CD4-positive, alpha-beta T cell (primary cell): ENCODE measurements at regions not wholly inside any gene's neighbourhood (a gene's known extent, or its start where the extent isn't known, plus 50 kb on each side); places are given as distances from the start of the nearest gene placed in this dataset.

Experiments
- ATAC-seq: fragments of 200-7000 bp; cut with Tn5 transposase; one replicate; pipeline ENCODE4 v1.10.0; 2022; ENCODE audit warnings: mild to moderate bottlenecking; ENCODE audit not compliant: poor library complexity
- CTCF ChIA-PET: fragments of 350-600 bp; sonication (Branson Sonifier 250); formaldehyde crosslinking; loops from one replicate; lab custom pipeline; 2021; ENCODE audit warnings: antibody characterized with exemption, inconsistent platforms; lab: Charles Lee
- POLR2A ChIA-PET: fragments of 350-600 bp; sonication (Branson Sonifier 250); formaldehyde crosslinking; loops from one replicate; lab custom pipeline; 2021; ENCODE audit warnings: antibody characterized with exemption, inconsistent platforms; lab: Charles Lee
- DNase-seq, 14 experiments: peaks; one replicate each; pipeline ENCODE4 v3.0.0-alpha.2; 2013 to 2020; ENCODE audit warnings: mixed read lengths in 2 of 14
- H3K27ac ChIP-seq, 2 donors: one replicate each; pipeline versions ENCODE4 v1.5.1 to v1.7.0; 2013; ENCODE audit warnings: low read length in 2 of 2, low read depth in 1 of 2, mild to moderate bottlenecking in 1 of 2
- H3K27me3 ChIP-seq, 2 experiments: 1 replicate in 1 of 2; 2 replicates in 1 of 2; pipeline versions ENCODE4 v1.6.1 to v1.7.0; 2013; ENCODE audit warnings: low read length in 2 of 2, control low read depth in 1 of 2, mild to moderate bottlenecking in 1 of 2, moderate library complexity in 1 of 2; ENCODE audit not compliant: insufficient read depth in 2 of 2, control insufficient read depth in 1 of 2
- H3K36me3 ChIP-seq: one replicate; pipeline ENCODE4 v1.6.1; 2013; ENCODE audit warnings: low read length, control low read depth; ENCODE audit not compliant: insufficient read depth
- H3K4me1 ChIP-seq: one replicate; pipeline ENCODE4 v1.6.1; 2013; ENCODE audit warnings: low read length, control low read depth; ENCODE audit not compliant: insufficient read depth
- H3K4me3 ChIP-seq: one replicate; pipeline ENCODE4 v1.5.1; 2013; ENCODE audit warnings: mild to moderate bottlenecking, low read length, moderate library complexity
- H3K9me3 ChIP-seq, 2 experiments: 1 replicate in 1 of 2; 2 replicates in 1 of 2; pipeline versions ENCODE4 v1.6.1 to v1.7.0; 2013; ENCODE audit warnings: low read length in 2 of 2, mild to moderate bottlenecking in 2 of 2, control low read depth in 1 of 2, moderate library complexity in 1 of 2; ENCODE audit not compliant: control insufficient read depth in 1 of 2, insufficient read depth in 1 of 2
- H3K27ac Mint-ChIP-seq: one replicate; pipeline ENCODE4 v1.8.0; 2020; ENCODE audit warnings: mixed read lengths
- H3K27me3 Mint-ChIP-seq: one replicate; pipeline ENCODE4 v1.8.0; 2021; ENCODE audit warnings: mixed read lengths
- H3K36me3 Mint-ChIP-seq: one replicate; pipeline ENCODE4 v1.8.0; 2021; ENCODE audit warnings: low read depth, mixed read lengths
- H3K4me1 Mint-ChIP-seq: one replicate; pipeline ENCODE4 v1.8.0; 2021; ENCODE audit warnings: low read depth, mixed read lengths
- H3K4me3 Mint-ChIP-seq: one replicate; pipeline ENCODE4 v1.8.0; 2020; ENCODE audit warnings: mild to moderate bottlenecking, mixed read lengths
- H3K9me3 Mint-ChIP-seq: one replicate; pipeline ENCODE4 v1.8.0; 2020; ENCODE audit warnings: mixed read lengths
- intact Hi-C, 2 experiments: fragments of 100-400 bp; cut with DNase I in 1 of 2; cut with micrococcal nuclease in 1 of 2; formaldehyde crosslinking; loops; one replicate each; pipeline versions ENCODE4 v1.15.1 to v1.9.0; 2023 to 2025; cut with DNase I, micrococcal nuclease
- TF ChIP-seq, protein P1 (sequence below): fragments of 200-600 bp; IDR thresholded peaks from one replicate; pipeline ENCODE4 v1.8.0; 2022; ENCODE audit warnings: antibody characterized with exemption, mild to moderate bottlenecking

DNA sequence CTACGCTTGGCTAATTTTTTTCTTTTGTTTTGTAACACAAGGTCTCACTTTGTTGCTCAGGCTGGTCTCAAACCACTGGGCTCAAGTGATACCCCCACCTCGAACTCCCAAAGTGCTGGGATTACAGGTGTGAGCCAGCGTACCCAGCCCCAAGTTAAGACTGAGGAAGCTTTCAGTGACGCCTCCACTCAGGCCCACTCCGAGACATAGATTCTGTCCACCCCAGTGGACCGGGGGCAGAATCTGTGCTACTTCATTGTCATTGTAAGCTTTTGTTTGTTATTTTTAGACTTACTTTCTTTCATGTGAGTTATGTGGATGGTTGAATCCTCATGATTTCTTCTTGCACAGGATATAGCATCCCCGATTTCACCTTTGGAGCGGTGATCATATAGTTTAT is 156.9 kb upstream of the TSHZ3 start:
- Histone ChIP-seq H3K27ac (no peak overlapping the region), H3K4me3 (no peak overlapping the region), H3K27me3 (peaks cover 0 to 3% of the 10 kb centered on the region in 2 experiments), H3K36me3 (no peaks in the 10 kb centered on the region), H3K4me1 (no peaks in the 10 kb centered on the region), H3K9me3 (peaks cover 0 to 9% of the 10 kb centered on the region in 2 experiments)
- intact Hi-C loops = no loop called here
- Mint-ChIP-seq H3K4me1 (no peaks in the 10 kb centered on the region), H3K36me3 (no peaks in the 10 kb centered on the region), H3K27me3 (peaks cover 22% of the 10 kb centered on the region), H3K27ac (no peak overlapping the region), H3K9me3 (no peaks in the 10 kb centered on the region), H3K4me3 (no peak overlapping the region)
- CTCF ChIA-PET = no interaction called here
- ATAC-seq (no peak), DNase-seq (no peak)
- TF ChIP-seq, protein P1, sequence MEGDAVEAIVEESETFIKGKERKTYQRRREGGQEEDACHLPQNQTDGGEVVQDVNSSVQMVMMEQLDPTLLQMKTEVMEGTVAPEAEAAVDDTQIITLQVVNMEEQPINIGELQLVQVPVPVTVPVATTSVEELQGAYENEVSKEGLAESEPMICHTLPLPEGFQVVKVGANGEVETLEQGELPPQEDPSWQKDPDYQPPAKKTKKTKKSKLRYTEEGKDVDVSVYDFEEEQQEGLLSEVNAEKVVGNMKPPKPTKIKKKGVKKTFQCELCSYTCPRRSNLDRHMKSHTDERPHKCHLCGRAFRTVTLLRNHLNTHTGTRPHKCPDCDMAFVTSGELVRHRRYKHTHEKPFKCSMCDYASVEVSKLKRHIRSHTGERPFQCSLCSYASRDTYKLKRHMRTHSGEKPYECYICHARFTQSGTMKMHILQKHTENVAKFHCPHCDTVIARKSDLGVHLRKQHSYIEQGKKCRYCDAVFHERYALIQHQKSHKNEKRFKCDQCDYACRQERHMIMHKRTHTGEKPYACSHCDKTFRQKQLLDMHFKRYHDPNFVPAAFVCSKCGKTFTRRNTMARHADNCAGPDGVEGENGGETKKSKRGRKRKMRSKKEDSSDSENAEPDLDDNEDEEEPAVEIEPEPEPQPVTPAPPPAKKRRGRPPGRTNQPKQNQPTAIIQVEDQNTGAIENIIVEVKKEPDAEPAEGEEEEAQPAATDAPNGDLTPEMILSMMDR = no peak
- POLR2A ChIA-PET = no interaction called here

DNA sequence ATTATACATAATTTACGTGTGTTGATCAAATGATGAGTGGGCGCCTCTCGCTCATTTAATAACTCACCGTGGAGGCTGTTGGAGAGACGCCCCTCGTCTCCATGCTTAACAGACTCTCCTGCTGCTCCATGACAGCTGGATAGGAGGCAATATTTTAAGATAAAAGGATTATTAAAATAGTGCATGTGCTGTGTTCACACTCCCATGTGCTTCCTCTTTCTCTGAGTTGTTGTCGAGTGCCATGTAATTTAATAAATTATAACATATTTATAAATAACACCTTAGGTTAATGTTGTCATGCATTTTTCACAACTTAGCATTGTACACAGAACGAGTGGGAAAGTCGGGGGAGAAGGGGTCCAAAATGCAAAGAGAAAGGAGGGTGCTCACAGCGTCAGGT is 161.4 kb upstream of the TSHZ3 start:
- no peaks in the 10 kb centered on the region for H3K4me1 ChIP-seq
- intact Hi-C loops = no loop called here
- no peak overlapping the region for H3K27ac Mint-ChIP-seq
- no peak overlapping the region for H3K4me3 ChIP-seq
- H3K36me3 ChIP-seq = no peaks in the 10 kb centered on the region
- ATAC-seq = no peak
- peaks cover 0 to 1% of the 10 kb centered on the region in 2 experiments for H3K9me3 ChIP-seq
- H3K27me3 ChIP-seq = no peaks in the 10 kb centered on the region
- peaks cover 15% of the 10 kb centered on the region for H3K27me3 Mint-ChIP-seq
- POLR2A ChIA-PET = no interaction called here
- no peaks in the 10 kb centered on the region for H3K4me1 Mint-ChIP-seq
- no peaks in the 10 kb centered on the region for H3K36me3 Mint-ChIP-seq
- no peaks in the 10 kb centered on the region for H3K9me3 Mint-ChIP-seq
- TF ChIP-seq, protein P1 = no peak
- no peak overlapping the region for H3K4me3 Mint-ChIP-seq
- CTCF ChIA-PET = no interaction called here
- H3K27ac ChIP-seq = no peak overlapping the region
- DNase-seq = no peak

DNA sequence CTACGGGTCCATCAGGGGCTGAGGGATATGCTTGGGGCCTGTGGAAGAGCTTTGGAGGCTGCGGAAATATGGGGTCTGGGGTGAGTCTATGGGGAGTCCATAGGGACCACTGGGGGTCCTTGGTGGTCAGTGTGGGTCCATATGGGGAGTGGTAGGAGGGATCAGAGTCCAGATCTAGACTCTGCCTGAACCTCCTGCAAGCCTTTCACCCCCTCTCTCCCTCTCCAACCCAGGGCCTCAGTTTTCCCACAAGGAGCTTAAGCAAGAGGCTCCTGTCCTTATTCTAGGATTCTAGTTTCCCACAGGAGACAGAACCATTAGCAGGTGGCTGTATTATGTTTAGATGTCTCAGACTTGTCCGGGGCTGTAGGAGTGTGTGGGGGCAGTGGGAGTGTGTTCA is 161.9 kb upstream of the TSHZ3 start:
- peaks cover 0 to 3% of the 10 kb centered on the region in 2 experiments for H3K9me3 ChIP-seq
- H3K27me3 ChIP-seq = no peaks in the 10 kb centered on the region
- H3K4me3 ChIP-seq = no peak overlapping the region
- intact Hi-C loops = no loop called here
- no peak for ATAC-seq
- no peaks in the 10 kb centered on the region for H3K36me3 Mint-ChIP-seq
- no peak for DNase-seq
- no peaks in the 10 kb centered on the region for H3K9me3 Mint-ChIP-seq
- H3K27me3 Mint-ChIP-seq = peaks cover 11% of the 10 kb centered on the region
- H3K27ac ChIP-seq = no peak overlapping the region
- H3K27ac Mint-ChIP-seq = no peak overlapping the region
- CTCF ChIA-PET = no interaction called here
- POLR2A ChIA-PET = no interaction called here
- H3K4me3 Mint-ChIP-seq = no peak overlapping the region
- H3K4me1 Mint-ChIP-seq = no peaks in the 10 kb centered on the region
- no peaks in the 10 kb centered on the region for H3K36me3 ChIP-seq
- no peaks in the 10 kb centered on the region for H3K4me1 ChIP-seq
- TF ChIP-seq, protein P1 = no peak
